22Rv1 (cell line): ENCODE measurements at regions not wholly inside any gene's neighbourhood (a gene's known extent, or its start where the extent isn't known, plus 50 kb on each side); places are given as distances from the start of the nearest gene placed in this dataset.
"Not testable (repeated sequence)": the region's sequence is repeated elsewhere in the genome, so short reads cannot be mapped to it uniquely, and the experiment has no call there.

Experiments
- CTCF ChIP-seq: fragments of 450-650 bp; IDR thresholded peaks from 2 replicates; pipeline ENCODE4 v1.5.1; 2017; ENCODE audit warnings: mild to moderate bottlenecking
- ZFX ChIP-seq: fragments of 450-650 bp; IDR thresholded peaks from 2 replicates; pipeline ENCODE4 v1.6.1; 2017; ENCODE audit warnings: antibody characterized with exemption, borderline replicate concordance

GRCh38 chr2:177007726-177008125, 204.9 kb upstream of the HNRNPA3 start:
- TF ChIP-seq CTCF, ZFX: not testable (repeated sequence)
